ENCODE measurements at regions not wholly inside any gene's neighbourhood (a gene's known extent, or its start where the extent isn't known, plus 50 kb on each side); places are given as distances from the start of the nearest gene placed in this dataset.
"Not testable (repeated sequence)": the region's sequence is repeated elsewhere in the genome, so short reads cannot be mapped to it uniquely, and the experiment has no call there.

GRCh38 chr6:44010411-44011349, 116.6 kb downstream of the MRPL14 start:
- DNase-seq: no peak

- DNase-seq: no peak
These were observed 117.6 kb downstream of the MRPL14 start for GRCh38 chr6:44009425-44010321.

- no peak for DNase-seq
These were observed 118.4 kb downstream of the MRPL14 start for GRCh38 chr6:44008821-44009370.

- DNase-seq: no peak
These were observed 119.2 kb downstream of the MRPL14 start for GRCh38 chr6:44007818-44008621.

GRCh38 chr6:44006872-44007303, 120.4 kb downstream of the MRPL14 start:
- no peak for DNase-seq

GRCh38 chr6:44006123-44006871, 121.0 kb downstream of the MRPL14 start:
- DNase-seq: no peak

GRCh38 chr6:44005507-44005903, 121.7 kb downstream of the MRPL14 start:
- no peak for DNase-seq

- DNase-seq: no peak
These were observed 122.4 kb downstream of the MRPL14 start for GRCh38 chr6:44004625-44005506.

GRCh38 chr6:44004136-44004535, 123.1 kb downstream of the MRPL14 start:
- DNase-seq: no peak

GRCh38 chr6:44003345-44004061, 123.7 kb downstream of the MRPL14 start:
- DNase-seq: peak; percentile 16

GRCh38 chr6:44002593-44003344, 124.5 kb downstream of the MRPL14 start:
- peak; percentile 42 for DNase-seq

- DNase-seq: no peak
These were observed 125.1 kb downstream of the MRPL14 start for GRCh38 chr6:44002067-44002592.

- DNase-seq: no peak
These were observed 125.8 kb downstream of the MRPL14 start for GRCh38 chr6:44001318-44002066.

GRCh38 chr6:44000164-44000842, 126.9 kb downstream of the MRPL14 start:
- peak; percentile 24 for DNase-seq

GRCh38 chr6:43999628-44000027, 127.6 kb downstream of the MRPL14 start:
- DNase-seq: no peak

GRCh38 chr6:43998592-43999243, 128.5 kb downstream of the MRPL14 start:
- not testable (repeated sequence) for DNase-seq

All from CD4-positive, alpha-beta T cell treated with Interleukin-17A for 1 hour (primary cell).